ENCODE measurements at regions not wholly inside any gene's neighbourhood (a gene's known extent, or its start where the extent isn't known, plus 50 kb on each side); places are given as distances from the start of the nearest gene placed in this dataset.

- TF ChIP-seq, protein P1, sequence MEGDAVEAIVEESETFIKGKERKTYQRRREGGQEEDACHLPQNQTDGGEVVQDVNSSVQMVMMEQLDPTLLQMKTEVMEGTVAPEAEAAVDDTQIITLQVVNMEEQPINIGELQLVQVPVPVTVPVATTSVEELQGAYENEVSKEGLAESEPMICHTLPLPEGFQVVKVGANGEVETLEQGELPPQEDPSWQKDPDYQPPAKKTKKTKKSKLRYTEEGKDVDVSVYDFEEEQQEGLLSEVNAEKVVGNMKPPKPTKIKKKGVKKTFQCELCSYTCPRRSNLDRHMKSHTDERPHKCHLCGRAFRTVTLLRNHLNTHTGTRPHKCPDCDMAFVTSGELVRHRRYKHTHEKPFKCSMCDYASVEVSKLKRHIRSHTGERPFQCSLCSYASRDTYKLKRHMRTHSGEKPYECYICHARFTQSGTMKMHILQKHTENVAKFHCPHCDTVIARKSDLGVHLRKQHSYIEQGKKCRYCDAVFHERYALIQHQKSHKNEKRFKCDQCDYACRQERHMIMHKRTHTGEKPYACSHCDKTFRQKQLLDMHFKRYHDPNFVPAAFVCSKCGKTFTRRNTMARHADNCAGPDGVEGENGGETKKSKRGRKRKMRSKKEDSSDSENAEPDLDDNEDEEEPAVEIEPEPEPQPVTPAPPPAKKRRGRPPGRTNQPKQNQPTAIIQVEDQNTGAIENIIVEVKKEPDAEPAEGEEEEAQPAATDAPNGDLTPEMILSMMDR (conservative IDR thresholded peaks at IDR 0.05; ENCODE audit: low read depth, low read length), result no peak
- TF ChIP-seq EZH2 (IDR thresholded peaks at IDR 0.05; ENCODE audit: low read length, unreplicated experiment), result no peak
Measured at GRCh38 chr5:35513612-35514011, 104.1 kb upstream of the SPEF2 start.

All from PC-3 (cell line).